HAP-1 (cell line): ENCODE measurements at regions not wholly inside any gene's neighbourhood (a gene's known extent, or its start where the extent isn't known, plus 50 kb on each side); places are given as distances from the start of the nearest gene placed in this dataset.

Experiments
- DNase-seq, 2 experiments: peaks; one replicate each; pipeline ENCODE4 v3.0.0-alpha.2; 2016 to 2020; ENCODE audit warnings: low spot score in 2 of 2
- H3K27me3 ChIP-seq: fragments of 250-450 bp; sonication (Bioruptor Pico); 2 replicates; pipeline ENCODE4 v1.5.1; 2020; ENCODE audit warnings: low read depth, mild to moderate bottlenecking, moderate library complexity
- H3K36me3 ChIP-seq: fragments of 250-450 bp; sonication (Bioruptor Pico); replicated peaks from 2 replicates; pipeline ENCODE4 v1.5.1; 2020; ENCODE audit warnings: mild to moderate bottlenecking
- H3K4me1 ChIP-seq: fragments of 250-450 bp; sonication (Bioruptor Pico); 2 replicates; pipeline ENCODE4 v1.5.1; 2020; ENCODE audit warnings: mild to moderate bottlenecking
- H3K4me3 ChIP-seq: fragments of 250-450 bp; sonication (Bioruptor Pico); 2 replicates; pipeline ENCODE4 v1.5.1; 2020; ENCODE audit warnings: mild to moderate bottlenecking, moderate library complexity
- H3K9me3 ChIP-seq: fragments of 250-450 bp; sonication (Bioruptor Pico); 2 replicates; pipeline ENCODE4 v1.5.1; 2020; ENCODE audit warnings: mild to moderate bottlenecking, moderate library complexity
- in situ Hi-C: fragments of 300-500 bp; cut with MboI; formaldehyde crosslinking; loops from 3 replicates; pipeline ENCODE4 v1.14.3; 2020; ENCODE audit warnings: low sequenced_read_pairs, inconsistent platforms, mixed read lengths

GRCh38 chr9:119938871-119939270, 569.6 kb upstream of the BRINP1 start:
- Histone ChIP-seq H3K9me3 (no peaks in the 10 kb centered on the region), H3K4me3 (no peak overlapping the region), H3K4me1 (no peaks in the 10 kb centered on the region), H3K36me3 (no peaks in the 10 kb centered on the region), H3K27me3 (no peaks in the 10 kb centered on the region)
- no peak for DNase-seq
- in situ Hi-C loops = no loop called here

- H3K4me1 ChIP-seq = no peaks in the 10 kb centered on the region
- in situ Hi-C loops = no loop called here
These were observed 565.3 kb upstream of the BRINP1 start for GRCh38 chr9:119934497-119934896.

GRCh38 chr9:119933191-119933590, 564.0 kb upstream of the BRINP1 start:
- no peak for DNase-seq

More at GRCh38 chr9:119934497-119934896, 565.3 kb upstream of the BRINP1 start:
- no peaks in the 10 kb centered on the region for H3K36me3 ChIP-seq
- H3K9me3 ChIP-seq = no peaks in the 10 kb centered on the region
- no peak overlapping the region for H3K4me3 ChIP-seq
- H3K27me3 ChIP-seq = no peaks in the 10 kb centered on the region
- no peak for DNase-seq

DNA sequence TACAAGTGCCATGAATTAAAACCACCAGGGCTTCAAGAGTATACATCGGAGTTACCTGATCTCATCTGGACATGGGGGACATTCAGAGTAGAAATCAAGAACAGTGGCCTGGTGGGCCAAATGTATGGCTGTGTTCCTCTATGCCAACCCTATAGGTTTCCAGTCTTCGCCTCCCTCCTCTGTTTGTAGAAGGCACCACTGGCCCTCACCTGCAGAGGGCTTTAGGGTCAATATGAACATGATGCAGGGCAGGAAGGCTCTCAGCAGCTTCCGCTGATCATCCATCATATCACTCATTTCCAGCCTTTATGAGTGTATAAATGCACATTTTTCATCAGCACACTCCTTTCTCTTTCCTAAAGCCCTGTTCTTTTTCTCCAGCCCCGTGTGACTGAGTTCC, 555.5 kb upstream of the BRINP1 start:
- Histone ChIP-seq H3K4me3 (no peak overlapping the region), H3K27me3 (no peaks in the 10 kb centered on the region), H3K36me3 (no peaks in the 10 kb centered on the region), H3K4me1 (no peaks in the 10 kb centered on the region), H3K9me3 (no peaks in the 10 kb centered on the region)
- in situ Hi-C loops = no loop called here
- no peak for DNase-seq

More at GRCh38 chr9:119933191-119933590, 564.0 kb upstream of the BRINP1 start:
- in situ Hi-C loops = no loop called here
- Histone ChIP-seq H3K4me1 (no peaks in the 10 kb centered on the region), H3K9me3 (no peaks in the 10 kb centered on the region), H3K27me3 (no peaks in the 10 kb centered on the region), H3K36me3 (no peaks in the 10 kb centered on the region), H3K4me3 (no peak overlapping the region)

- H3K4me1 ChIP-seq = no peaks in the 10 kb centered on the region
- in situ Hi-C loops = no loop called here
- no peak for DNase-seq
- H3K4me3 ChIP-seq = no peak overlapping the region
- no peaks in the 10 kb centered on the region for H3K36me3 ChIP-seq
- no peaks in the 10 kb centered on the region for H3K27me3 ChIP-seq
- no peaks in the 10 kb centered on the region for H3K9me3 ChIP-seq
These were observed 547.9 kb upstream of the BRINP1 start for GRCh38 chr9:119917175-119917574.

- no peaks in the 10 kb centered on the region for H3K27me3 ChIP-seq
- H3K9me3 ChIP-seq = no peaks in the 10 kb centered on the region
- H3K4me1 ChIP-seq = no peaks in the 10 kb centered on the region
- H3K36me3 ChIP-seq = no peaks in the 10 kb centered on the region
- H3K4me3 ChIP-seq = no peak overlapping the region
- no peak for DNase-seq
- in situ Hi-C loops = no loop called here
These were observed 537.8 kb upstream of the BRINP1 start for GRCh38 chr9:119907056-119907455.

- H3K27me3 ChIP-seq = no peaks in the 10 kb centered on the region
- H3K36me3 ChIP-seq = no peaks in the 10 kb centered on the region
- in situ Hi-C loops = no loop called here
- H3K4me3 ChIP-seq = no peak overlapping the region
- H3K9me3 ChIP-seq = no peaks in the 10 kb centered on the region
- no peak for DNase-seq
- H3K4me1 ChIP-seq = no peaks in the 10 kb centered on the region
These were observed 536.5 kb upstream of the BRINP1 start for GRCh38 chr9:119905724-119906123.

GRCh38 chr9:119903851-119904250, 534.6 kb upstream of the BRINP1 start:
- no peaks in the 10 kb centered on the region for H3K36me3 ChIP-seq
- H3K4me3 ChIP-seq = no peak overlapping the region
- in situ Hi-C loops = no loop called here
- H3K4me1 ChIP-seq = no peaks in the 10 kb centered on the region
- no peaks in the 10 kb centered on the region for H3K9me3 ChIP-seq
- no peaks in the 10 kb centered on the region for H3K27me3 ChIP-seq
- no peak for DNase-seq

- in situ Hi-C loops = no loop called here
- DNase-seq = no peak
- Histone ChIP-seq H3K4me3 (no peak overlapping the region), H3K4me1 (no peaks in the 10 kb centered on the region), H3K27me3 (no peaks in the 10 kb centered on the region), H3K36me3 (no peaks in the 10 kb centered on the region), H3K9me3 (no peaks in the 10 kb centered on the region)
These were observed 533.4 kb upstream of the BRINP1 start for GRCh38 chr9:119902611-119903010.

DNA sequence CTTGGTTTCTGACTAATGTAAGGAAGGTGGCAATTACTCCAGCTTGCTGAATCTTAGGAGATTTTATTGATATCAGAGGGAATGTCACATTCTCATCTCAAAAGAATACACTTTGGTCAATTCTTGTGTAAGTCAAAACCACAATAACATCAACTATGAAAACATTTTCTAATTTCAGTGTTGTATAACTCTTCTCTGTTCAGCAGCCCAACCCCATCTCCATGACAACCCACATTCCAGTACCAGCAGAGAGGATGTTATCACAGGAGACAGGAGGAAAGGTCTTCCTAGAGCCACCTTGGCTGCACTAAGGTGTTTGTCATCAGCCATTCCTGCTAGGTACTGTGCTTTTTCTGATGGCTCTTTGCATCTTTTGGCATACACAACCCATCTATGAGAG, 529.1 kb upstream of the BRINP1 start:
- no peak overlapping the region for H3K4me3 ChIP-seq
- H3K36me3 ChIP-seq = no peaks in the 10 kb centered on the region
- no peaks in the 10 kb centered on the region for H3K27me3 ChIP-seq
- in situ Hi-C loops = no loop called here
- no peaks in the 10 kb centered on the region for H3K9me3 ChIP-seq
- no peaks in the 10 kb centered on the region for H3K4me1 ChIP-seq
- DNase-seq = no peak

GRCh38 chr9:119884438-119884837, 515.2 kb upstream of the BRINP1 start:
- Histone ChIP-seq H3K36me3 (no peaks in the 10 kb centered on the region), H3K9me3 (no peaks in the 10 kb centered on the region), H3K27me3 (no peaks in the 10 kb centered on the region), H3K4me3 (no peak overlapping the region), H3K4me1 (no peaks in the 10 kb centered on the region)
- in situ Hi-C loops = no loop called here
- DNase-seq = no peak

GRCh38 chr9:119881898-119882297, 512.7 kb upstream of the BRINP1 start:
- DNase-seq = no peak
- in situ Hi-C loops = no loop called here
- H3K4me1 ChIP-seq = no peaks in the 10 kb centered on the region
- H3K4me3 ChIP-seq = no peak overlapping the region
- H3K27me3 ChIP-seq = no peaks in the 10 kb centered on the region
- no peaks in the 10 kb centered on the region for H3K36me3 ChIP-seq
- no peaks in the 10 kb centered on the region for H3K9me3 ChIP-seq

DNA sequence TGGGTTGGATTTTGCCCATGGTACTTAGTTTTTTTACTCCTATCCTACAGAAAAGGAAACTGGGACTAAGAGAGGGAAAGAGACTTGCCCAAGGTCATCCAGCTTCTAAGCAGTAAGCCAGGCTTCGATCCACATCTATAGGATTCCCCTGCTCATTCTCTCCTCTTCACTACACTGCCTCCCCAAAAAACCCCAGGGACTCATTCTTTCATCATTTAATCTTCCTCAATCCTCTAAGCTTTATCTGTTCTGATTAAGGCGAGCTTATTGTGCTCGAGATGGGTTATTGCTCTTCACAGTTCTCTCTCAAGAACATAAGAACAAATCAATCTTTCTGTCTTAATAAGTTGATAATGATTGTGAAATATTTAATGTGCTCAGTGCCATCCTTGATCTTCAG, 511.1 kb upstream of the BRINP1 start:
- H3K4me1 ChIP-seq = no peaks in the 10 kb centered on the region

DNA sequence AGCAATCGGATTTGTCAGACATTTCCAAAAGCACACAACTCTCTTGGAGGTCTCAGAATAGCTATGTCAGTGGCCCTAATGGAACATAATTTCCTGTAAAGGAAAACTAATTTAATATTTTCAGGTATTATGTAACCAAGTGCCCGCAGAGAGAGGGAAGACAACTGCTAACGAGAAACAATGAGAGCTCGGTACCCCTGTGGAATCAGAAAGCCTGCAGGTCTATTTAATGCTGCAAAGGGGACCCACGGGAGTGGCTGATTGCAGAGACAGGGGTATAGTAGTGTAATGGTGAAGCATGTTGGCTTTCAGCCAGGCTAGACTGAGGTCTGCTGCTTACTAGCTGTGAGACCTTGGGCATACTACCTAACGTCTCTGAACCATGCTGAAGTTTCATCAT, 508.1 kb upstream of the BRINP1 start:
- no peaks in the 10 kb centered on the region for H3K36me3 ChIP-seq
- H3K4me1 ChIP-seq = no peaks in the 10 kb centered on the region
- DNase-seq = no peak
- in situ Hi-C loops = no loop called here
- no peaks in the 10 kb centered on the region for H3K27me3 ChIP-seq
- no peak overlapping the region for H3K4me3 ChIP-seq
- no peaks in the 10 kb centered on the region for H3K9me3 ChIP-seq

More for the DNA sequence above, 511.1 kb upstream of the BRINP1 start:
- Histone ChIP-seq H3K27me3 (no peaks in the 10 kb centered on the region), H3K36me3 (no peaks in the 10 kb centered on the region), H3K9me3 (no peaks in the 10 kb centered on the region), H3K4me3 (no peak overlapping the region)
- in situ Hi-C loops = no loop called here
- no peak for DNase-seq

DNA sequence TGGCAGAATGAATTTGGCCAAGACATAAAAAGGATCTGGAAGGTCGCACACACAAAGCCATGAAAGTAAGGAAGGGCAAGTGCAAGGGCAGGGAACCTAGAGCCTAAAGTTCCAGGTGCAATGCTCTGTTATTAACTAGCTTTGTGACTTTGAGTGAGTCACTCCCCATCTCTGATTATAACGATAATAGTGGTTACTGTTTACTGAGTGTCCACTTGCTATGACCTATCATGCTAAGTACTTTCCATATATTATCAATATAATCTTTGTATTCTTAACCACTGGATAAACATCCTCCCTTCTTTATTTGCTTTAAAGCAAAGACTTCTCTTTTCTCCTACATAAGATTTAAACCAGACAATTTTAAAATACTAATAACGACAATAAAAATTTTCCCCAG, 504.6 kb upstream of the BRINP1 start:
- no peaks in the 10 kb centered on the region for H3K27me3 ChIP-seq
- H3K4me1 ChIP-seq = no peaks in the 10 kb centered on the region
- H3K9me3 ChIP-seq = no peaks in the 10 kb centered on the region
- in situ Hi-C loops = no loop called here
- H3K4me3 ChIP-seq = no peak overlapping the region
- DNase-seq = no peak
- H3K36me3 ChIP-seq = no peaks in the 10 kb centered on the region
